ENCODE measurements at regions not wholly inside any gene's neighbourhood (a gene's known extent, or its start where the extent isn't known, plus 50 kb on each side); places are given as distances from the start of the nearest gene placed in this dataset.

DNA sequence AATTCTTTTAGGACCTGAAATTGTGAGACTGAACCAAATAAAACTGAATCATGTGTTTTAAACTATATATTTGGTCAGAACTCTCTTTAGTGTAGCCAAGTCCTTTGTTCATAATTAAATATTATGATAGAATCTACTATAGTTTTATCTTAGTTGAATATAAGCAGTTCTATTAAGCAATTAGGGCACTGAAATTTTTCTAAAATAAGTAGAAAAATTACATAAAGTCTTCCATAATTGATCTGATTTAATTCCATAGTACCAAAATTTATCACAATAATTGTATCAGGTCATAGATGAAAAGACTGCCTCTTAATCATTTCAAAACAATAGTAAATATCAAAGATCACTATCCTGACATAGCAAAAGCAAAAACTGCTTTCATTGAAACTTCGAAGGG is 90.1 kb upstream of the BET1 start (continued):
- TF ChIP-seq, protein P1, sequence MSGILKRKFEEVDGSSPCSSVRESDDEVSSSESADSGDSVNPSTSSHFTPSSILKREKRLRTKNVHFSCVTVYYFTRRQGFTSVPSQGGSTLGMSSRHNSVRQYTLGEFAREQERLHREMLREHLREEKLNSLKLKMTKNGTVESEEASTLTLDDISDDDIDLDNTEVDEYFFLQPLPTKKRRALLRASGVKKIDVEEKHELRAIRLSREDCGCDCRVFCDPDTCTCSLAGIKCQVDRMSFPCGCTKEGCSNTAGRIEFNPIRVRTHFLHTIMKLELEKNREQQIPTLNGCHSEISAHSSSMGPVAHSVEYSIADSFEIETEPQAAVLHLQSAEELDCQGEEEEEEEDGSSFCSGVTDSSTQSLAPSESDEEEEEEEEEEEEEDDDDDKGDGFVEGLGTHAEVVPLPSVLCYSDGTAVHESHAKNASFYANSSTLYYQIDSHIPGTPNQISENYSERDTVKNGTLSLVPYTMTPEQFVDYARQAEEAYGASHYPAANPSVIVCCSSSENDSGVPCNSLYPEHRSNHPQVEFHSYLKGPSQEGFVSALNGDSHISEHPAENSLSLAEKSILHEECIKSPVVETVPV (CRISPR knock-in tag; IDR thresholded peaks at IDR 0.05), result 0 out of 2 replicates have a peak, but pooled peaks have one; percentile 34

DNA sequence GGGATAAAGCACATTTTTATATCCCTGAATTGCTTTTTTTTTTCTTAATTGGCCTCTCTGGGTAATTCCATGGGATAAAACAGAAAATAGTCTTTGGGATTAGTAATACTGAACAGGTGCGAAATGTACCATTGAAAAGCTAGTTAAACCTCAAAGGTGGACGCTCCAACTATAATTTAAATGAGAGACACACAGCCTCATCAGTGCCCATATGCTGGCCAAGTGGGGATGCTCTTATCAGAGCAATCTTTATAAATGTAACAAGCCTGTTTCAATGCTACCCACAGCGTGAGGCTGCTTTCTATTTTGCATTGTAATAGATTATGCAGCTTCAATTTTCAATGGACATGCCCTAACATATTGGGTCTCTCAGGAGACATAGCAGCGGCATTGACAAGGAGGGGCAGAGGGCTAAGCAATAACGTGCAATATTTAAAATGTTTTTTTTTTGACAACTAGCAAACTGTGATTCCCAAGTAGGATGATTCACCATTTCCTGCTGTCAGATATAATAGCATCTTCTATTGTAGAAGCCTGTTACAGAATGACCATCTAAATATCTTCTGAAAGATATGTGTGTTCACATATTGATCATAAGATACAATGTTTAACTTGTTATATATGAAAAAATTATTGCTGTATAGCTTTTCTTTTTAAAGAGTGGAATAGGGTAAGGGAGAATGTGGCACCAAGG is 91.3 kb upstream of the BET1 start:
- TF ChIP-seq TOX (CRISPR knock-in tag; IDR thresholded peaks at IDR 0.05; ENCODE audit: borderline replicate concordance), result peak; percentile 43; the same call in 1 of the 2 replicates
- TF ChIP-seq ZNF8 (CRISPR knock-in tag; IDR thresholded peaks at IDR 0.05), result no peak
- TF ChIP-seq ISL1 (CRISPR knock-in tag; IDR thresholded peaks at IDR 0.05), result no peak
- no peak for TF ChIP-seq ZNF565 (CRISPR knock-in tag; conservative IDR thresholded peaks at IDR 0.05; ENCODE audit: low read depth)
- peak; percentile 87 for ATAC-seq

DNA sequence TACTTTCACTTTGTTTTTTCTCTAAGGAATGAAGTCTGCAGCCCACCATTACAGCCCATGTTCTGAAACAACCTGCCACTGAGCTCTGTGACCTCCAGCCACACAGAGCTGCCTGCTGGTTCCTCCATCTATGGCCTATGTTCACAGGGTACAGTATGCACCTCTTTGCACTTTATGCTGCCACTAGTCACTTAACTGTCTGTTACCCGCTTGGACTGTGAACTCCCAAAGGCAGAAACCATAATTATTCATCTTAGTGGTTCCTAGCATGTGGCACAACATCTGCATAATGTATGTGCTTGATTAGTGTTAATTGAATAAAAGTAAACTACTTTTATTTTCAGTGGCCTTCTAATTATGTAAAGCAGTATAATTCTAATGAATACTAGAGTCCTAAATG is 95.5 kb upstream of the BET1 start:
- ATAC-seq, result no peak
- TF ChIP-seq TCF4 (CRISPR knock-in tag; IDR thresholded peaks at IDR 0.05; ENCODE audit: borderline replicate concordance), result no peak
- TF ChIP-seq ZFP30 (CRISPR knock-in tag; IDR thresholded peaks at IDR 0.05), result no peak
- TF ChIP-seq ZC3H10 (CRISPR knock-in tag; IDR thresholded peaks at IDR 0.05), result no peak
- no peak for TF ChIP-seq SNAI2 (CRISPR knock-in tag; IDR thresholded peaks at IDR 0.05)
- no peak for TF ChIP-seq GLIS3 (CRISPR knock-in tag; IDR thresholded peaks at IDR 0.05)
- TF ChIP-seq, protein P2, sequence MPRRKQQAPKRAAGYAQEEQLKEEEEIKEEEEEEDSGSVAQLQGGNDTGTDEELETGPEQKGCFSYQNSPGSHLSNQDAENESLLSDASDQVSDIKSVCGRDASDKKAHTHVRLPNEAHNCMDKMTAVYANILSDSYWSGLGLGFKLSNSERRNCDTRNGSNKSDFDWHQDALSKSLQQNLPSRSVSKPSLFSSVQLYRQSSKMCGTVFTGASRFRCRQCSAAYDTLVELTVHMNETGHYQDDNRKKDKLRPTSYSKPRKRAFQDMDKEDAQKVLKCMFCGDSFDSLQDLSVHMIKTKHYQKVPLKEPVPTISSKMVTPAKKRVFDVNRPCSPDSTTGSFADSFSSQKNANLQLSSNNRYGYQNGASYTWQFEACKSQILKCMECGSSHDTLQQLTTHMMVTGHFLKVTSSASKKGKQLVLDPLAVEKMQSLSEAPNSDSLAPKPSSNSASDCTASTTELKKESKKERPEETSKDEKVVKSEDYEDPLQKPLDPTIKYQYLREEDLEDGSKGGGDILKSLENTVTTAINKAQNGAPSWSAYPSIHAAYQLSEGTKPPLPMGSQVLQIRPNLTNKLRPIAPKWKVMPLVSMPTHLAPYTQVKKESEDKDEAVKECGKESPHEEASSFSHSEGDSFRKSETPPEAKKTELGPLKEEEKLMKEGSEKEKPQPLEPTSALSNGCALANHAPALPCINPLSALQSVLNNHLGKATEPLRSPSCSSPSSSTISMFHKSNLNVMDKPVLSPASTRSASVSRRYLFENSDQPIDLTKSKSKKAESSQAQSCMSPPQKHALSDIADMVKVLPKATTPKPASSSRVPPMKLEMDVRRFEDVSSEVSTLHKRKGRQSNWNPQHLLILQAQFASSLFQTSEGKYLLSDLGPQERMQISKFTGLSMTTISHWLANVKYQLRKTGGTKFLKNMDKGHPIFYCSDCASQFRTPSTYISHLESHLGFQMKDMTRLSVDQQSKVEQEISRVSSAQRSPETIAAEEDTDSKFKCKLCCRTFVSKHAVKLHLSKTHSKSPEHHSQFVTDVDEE (CRISPR knock-in tag; IDR thresholded peaks at IDR 0.05), result no peak
- TF ChIP-seq, protein P3, sequence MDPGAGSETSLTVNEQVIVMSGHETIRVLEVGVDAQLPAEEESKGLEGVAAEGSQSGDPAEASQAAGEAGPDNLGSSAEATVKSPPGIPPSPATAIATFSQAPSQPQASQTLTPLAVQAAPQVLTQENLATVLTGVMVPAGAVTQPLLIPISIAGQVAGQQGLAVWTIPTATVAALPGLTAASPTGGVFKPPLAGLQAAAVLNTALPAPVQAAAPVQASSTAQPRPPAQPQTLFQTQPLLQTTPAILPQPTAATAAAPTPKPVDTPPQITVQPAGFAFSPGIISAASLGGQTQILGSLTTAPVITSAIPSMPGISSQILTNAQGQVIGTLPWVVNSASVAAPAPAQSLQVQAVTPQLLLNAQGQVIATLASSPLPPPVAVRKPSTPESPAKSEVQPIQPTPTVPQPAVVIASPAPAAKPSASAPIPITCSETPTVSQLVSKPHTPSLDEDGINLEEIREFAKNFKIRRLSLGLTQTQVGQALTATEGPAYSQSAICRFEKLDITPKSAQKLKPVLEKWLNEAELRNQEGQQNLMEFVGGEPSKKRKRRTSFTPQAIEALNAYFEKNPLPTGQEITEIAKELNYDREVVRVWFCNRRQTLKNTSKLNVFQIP (CRISPR knock-in tag; IDR thresholded peaks at IDR 0.05; ENCODE audit: borderline replicate concordance, low read depth), result no peak
- no peak for TF ChIP-seq BACH2 (CRISPR knock-in tag; IDR thresholded peaks at IDR 0.05; ENCODE audit: borderline replicate concordance)
- TF ChIP-seq TOX (CRISPR knock-in tag; IDR thresholded peaks at IDR 0.05; ENCODE audit: borderline replicate concordance), result no peak
- TF ChIP-seq CSDC2 (CRISPR knock-in tag; IDR thresholded peaks at IDR 0.05), result no peak
- no peak for TF ChIP-seq ISL1 (CRISPR knock-in tag; IDR thresholded peaks at IDR 0.05)
- TF ChIP-seq ZNF8 (CRISPR knock-in tag; IDR thresholded peaks at IDR 0.05), result no peak
- TF ChIP-seq ZNF70 (CRISPR knock-in tag; IDR thresholded peaks at IDR 0.05), result no peak
- no peak for TF ChIP-seq ARNTL (CRISPR knock-in tag; IDR thresholded peaks at IDR 0.05; ENCODE audit: borderline replicate concordance, low read depth)
- TF ChIP-seq RARB (CRISPR knock-in tag; IDR thresholded peaks at IDR 0.05), result no peak
- TF ChIP-seq ESRRG (CRISPR knock-in tag; IDR thresholded peaks at IDR 0.05), result no peak
- TF ChIP-seq, protein P1 (CRISPR knock-in tag; IDR thresholded peaks at IDR 0.05), result no peak

DNA sequence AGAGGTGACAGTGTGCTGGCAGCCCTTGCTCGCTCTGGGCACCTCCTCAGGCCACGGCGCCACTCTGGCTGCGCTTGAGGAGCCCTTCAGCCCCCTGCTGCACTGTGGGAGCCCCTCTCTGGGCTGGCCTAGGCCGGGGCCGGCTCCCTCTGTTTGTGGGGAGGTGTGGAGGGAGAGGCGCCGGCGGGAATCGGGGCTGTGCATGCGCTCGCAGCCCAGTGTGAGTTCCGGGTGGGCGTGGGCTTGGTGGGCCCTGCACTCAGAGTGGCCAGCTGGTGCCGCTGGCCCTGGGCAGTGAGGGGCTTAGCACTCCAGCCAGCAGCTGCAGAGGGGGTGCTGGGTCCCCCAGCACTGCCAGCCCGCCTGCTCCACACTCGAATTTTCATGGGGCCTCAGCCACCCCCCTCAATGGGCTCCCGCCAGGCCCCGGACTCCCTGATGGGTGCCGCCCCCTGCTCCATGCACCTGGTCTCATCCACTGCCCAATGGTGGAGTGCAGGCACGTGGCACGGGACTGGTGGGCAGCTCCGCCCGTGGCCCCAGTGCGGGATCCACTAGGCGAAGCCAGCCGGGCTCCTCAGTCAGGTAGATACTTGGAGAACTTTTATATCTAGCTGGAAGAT is 96.7 kb upstream of the BET1 start:
- no peak for ATAC-seq
- TF ChIP-seq, protein P4, sequence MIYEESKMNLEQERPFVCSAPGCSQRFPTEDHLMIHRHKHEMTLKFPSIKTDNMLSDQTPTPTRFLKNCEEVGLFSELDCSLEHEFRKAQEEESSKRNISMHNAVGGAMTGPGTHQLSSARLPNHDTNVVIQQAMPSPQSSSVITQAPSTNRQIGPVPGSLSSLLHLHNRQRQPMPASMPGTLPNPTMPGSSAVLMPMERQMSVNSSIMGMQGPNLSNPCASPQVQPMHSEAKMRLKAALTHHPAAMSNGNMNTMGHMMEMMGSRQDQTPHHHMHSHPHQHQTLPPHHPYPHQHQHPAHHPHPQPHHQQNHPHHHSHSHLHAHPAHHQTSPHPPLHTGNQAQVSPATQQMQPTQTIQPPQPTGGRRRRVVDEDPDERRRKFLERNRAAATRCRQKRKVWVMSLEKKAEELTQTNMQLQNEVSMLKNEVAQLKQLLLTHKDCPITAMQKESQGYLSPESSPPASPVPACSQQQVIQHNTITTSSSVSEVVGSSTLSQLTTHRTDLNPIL (CRISPR knock-in tag; IDR thresholded peaks at IDR 0.05; ENCODE audit: low read depth), result no peak
- TF ChIP-seq BACH2 (CRISPR knock-in tag; IDR thresholded peaks at IDR 0.05; ENCODE audit: borderline replicate concordance), result no peak
- TF ChIP-seq ZC3H10 (CRISPR knock-in tag; IDR thresholded peaks at IDR 0.05), result no peak
- TF ChIP-seq ARNTL (CRISPR knock-in tag; IDR thresholded peaks at IDR 0.05; ENCODE audit: borderline replicate concordance, low read depth), result no peak
- TF ChIP-seq OSR1 (CRISPR knock-in tag; IDR thresholded peaks at IDR 0.05), result no peak
- TF ChIP-seq, protein P1 (CRISPR knock-in tag; IDR thresholded peaks at IDR 0.05), result no peak
- TF ChIP-seq SNAI2 (CRISPR knock-in tag; IDR thresholded peaks at IDR 0.05), result no peak
- TF ChIP-seq PPARA (CRISPR knock-in tag; IDR thresholded peaks at IDR 0.05; ENCODE audit: borderline replicate concordance), result no peak
- no peak for TF ChIP-seq GLIS3 (CRISPR knock-in tag; IDR thresholded peaks at IDR 0.05)
- no peak for TF ChIP-seq ISL1 (CRISPR knock-in tag; IDR thresholded peaks at IDR 0.05)
- TF ChIP-seq, protein P5, sequence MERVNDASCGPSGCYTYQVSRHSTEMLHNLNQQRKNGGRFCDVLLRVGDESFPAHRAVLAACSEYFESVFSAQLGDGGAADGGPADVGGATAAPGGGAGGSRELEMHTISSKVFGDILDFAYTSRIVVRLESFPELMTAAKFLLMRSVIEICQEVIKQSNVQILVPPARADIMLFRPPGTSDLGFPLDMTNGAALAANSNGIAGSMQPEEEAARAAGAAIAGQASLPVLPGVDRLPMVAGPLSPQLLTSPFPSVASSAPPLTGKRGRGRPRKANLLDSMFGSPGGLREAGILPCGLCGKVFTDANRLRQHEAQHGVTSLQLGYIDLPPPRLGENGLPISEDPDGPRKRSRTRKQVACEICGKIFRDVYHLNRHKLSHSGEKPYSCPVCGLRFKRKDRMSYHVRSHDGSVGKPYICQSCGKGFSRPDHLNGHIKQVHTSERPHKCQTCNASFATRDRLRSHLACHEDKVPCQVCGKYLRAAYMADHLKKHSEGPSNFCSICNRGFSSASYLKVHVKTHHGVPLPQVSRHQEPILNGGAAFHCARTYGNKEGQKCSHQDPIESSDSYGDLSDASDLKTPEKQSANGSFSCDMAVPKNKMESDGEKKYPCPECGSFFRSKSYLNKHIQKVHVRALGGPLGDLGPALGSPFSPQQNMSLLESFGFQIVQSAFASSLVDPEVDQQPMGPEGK (CRISPR knock-in tag; IDR thresholded peaks at IDR 0.05; ENCODE audit: borderline replicate concordance), result no peak
- no peak for TF ChIP-seq ZFP30 (CRISPR knock-in tag; IDR thresholded peaks at IDR 0.05)
- TF ChIP-seq CSDC2 (CRISPR knock-in tag; IDR thresholded peaks at IDR 0.05), result no peak
- no peak for TF ChIP-seq TCF4 (CRISPR knock-in tag; IDR thresholded peaks at IDR 0.05; ENCODE audit: borderline replicate concordance)

Measured in SK-N-SH treated with all-trans-retinoic acid at 6 μM for 48 hours (cell line).